ENCODE measurements at regions not wholly inside any gene's neighbourhood (a gene's known extent, or its start where the extent isn't known, plus 50 kb on each side); places are given as distances from the start of the nearest gene placed in this dataset.

DNA sequence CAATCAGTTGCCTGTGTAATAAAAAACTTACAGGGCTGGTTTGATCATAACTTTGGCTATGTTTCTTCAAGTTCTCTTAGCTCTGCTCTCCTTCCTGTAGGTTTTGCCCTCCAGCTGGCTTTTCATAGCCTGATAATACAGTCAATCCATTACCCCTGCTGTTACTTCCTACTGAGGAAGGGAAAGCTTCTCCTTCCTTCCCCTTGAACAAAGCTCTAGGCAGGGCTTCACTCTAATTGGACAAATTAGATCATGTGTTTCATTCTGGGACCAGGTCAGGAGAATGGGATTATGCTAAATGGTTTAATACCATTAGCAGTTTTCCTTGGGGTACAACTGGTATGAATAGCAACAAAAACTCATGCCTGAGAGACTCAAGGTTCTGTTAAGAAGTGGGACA is 106.8 kb upstream of the MCHR2 start:
- H2AFZ ChIP-seq (ENCODE audit: low read depth, low read length) = no peak overlapping the region
- no peak overlapping the region for H3K4me3 ChIP-seq (ENCODE audit: low read length)
- H3K79me2 ChIP-seq (replicated peaks; ENCODE audit: insufficient read depth, low read length) = no peaks in the 10 kb centered on the region
- H3K9me3 ChIP-seq (ENCODE audit: low read length) = no peaks in the 10 kb centered on the region
- H3K27ac ChIP-seq (ENCODE audit: low read length) = no peak overlapping the region
- no peak overlapping the region for H3K4me2 ChIP-seq (ENCODE audit: low read length)
- no peak overlapping the region for H3K9ac ChIP-seq (ENCODE audit: low read length)
- no peaks in the 10 kb centered on the region for H3K36me3 ChIP-seq (ENCODE audit: insufficient read depth, low read length)
- H3K27me3 ChIP-seq (ENCODE audit: insufficient read depth, low read depth, low read length) = no peaks in the 10 kb centered on the region
- no peaks in the 10 kb centered on the region for H3F3A ChIP-seq (ENCODE audit: insufficient read depth, low read length, poor library complexity, severe bottlenecking)
- no peaks in the 10 kb centered on the region for H4K20me1 ChIP-seq (ENCODE audit: insufficient read depth)
- H3K9me2 ChIP-seq (ENCODE audit: insufficient read depth, low read length) = no peaks in the 10 kb centered on the region
- no peak for TF ChIP-seq RAD21 (conservative IDR thresholded peaks at IDR 0.05)
- TF ChIP-seq, protein P1, sequence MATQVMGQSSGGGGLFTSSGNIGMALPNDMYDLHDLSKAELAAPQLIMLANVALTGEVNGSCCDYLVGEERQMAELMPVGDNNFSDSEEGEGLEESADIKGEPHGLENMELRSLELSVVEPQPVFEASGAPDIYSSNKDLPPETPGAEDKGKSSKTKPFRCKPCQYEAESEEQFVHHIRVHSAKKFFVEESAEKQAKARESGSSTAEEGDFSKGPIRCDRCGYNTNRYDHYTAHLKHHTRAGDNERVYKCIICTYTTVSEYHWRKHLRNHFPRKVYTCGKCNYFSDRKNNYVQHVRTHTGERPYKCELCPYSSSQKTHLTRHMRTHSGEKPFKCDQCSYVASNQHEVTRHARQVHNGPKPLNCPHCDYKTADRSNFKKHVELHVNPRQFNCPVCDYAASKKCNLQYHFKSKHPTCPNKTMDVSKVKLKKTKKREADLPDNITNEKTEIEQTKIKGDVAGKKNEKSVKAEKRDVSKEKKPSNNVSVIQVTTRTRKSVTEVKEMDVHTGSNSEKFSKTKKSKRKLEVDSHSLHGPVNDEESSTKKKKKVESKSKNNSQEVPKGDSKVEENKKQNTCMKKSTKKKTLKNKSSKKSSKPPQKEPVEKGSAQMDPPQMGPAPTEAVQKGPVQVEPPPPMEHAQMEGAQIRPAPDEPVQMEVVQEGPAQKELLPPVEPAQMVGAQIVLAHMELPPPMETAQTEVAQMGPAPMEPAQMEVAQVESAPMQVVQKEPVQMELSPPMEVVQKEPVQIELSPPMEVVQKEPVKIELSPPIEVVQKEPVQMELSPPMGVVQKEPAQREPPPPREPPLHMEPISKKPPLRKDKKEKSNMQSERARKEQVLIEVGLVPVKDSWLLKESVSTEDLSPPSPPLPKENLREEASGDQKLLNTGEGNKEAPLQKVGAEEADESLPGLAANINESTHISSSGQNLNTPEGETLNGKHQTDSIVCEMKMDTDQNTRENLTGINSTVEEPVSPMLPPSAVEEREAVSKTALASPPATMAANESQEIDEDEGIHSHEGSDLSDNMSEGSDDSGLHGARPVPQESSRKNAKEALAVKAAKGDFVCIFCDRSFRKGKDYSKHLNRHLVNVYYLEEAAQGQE (IDR thresholded peaks at IDR 0.05; ENCODE audit: borderline replicate concordance) = no peak

DNA sequence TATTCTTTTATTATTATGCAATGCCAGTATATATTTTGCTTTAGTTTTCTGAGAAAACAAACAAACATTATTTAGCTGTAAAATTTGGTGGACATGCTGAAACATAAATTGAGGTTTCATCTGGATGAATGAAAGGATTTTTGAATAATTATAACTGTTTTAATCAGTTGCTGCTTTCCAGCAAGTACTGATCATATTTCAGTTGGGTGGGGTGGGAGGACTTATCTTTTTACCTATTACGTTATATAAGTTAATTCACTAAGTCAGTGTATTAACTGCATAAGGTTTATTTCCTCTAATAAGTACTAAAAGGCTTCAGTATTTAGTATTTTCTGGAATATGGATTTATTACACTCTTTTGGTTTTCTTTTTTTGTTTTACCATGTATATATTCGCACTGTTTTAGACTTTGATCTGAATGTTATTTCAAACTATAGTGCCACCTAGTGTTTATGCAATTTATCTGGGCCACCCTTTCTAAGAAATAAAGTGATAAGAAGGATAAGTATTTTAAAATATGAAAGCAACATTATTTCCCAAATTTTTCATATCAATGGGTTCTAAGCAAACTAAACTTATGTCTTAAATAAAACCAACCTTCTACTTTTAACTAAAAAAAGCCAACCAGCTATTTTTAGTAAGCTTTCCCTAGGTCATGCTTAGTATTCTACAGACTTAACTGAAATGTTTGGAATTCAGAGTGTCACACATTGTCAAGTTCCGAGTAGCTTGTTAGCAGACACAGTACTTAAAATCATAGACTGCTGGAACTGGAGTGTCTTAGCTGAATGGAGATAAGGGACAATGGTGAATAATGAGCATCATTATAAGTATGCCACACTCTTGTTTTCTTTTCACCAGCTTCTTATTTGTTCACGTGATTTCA is 105.4 kb upstream of the MCHR2 start:
- no peaks in the 10 kb centered on the region for H3K79me2 ChIP-seq (replicated peaks; ENCODE audit: insufficient read depth, low read length)
- TF ChIP-seq RAD21 (conservative IDR thresholded peaks at IDR 0.05) (peak; percentile 78), TAF1 (IDR thresholded peaks at IDR 0.05; ENCODE audit: low read depth) (no peak), SMC3 (conservative IDR thresholded peaks at IDR 0.05; ENCODE audit: poor library complexity) (peak; percentile 84)
- TF ChIP-seq, protein P2, sequence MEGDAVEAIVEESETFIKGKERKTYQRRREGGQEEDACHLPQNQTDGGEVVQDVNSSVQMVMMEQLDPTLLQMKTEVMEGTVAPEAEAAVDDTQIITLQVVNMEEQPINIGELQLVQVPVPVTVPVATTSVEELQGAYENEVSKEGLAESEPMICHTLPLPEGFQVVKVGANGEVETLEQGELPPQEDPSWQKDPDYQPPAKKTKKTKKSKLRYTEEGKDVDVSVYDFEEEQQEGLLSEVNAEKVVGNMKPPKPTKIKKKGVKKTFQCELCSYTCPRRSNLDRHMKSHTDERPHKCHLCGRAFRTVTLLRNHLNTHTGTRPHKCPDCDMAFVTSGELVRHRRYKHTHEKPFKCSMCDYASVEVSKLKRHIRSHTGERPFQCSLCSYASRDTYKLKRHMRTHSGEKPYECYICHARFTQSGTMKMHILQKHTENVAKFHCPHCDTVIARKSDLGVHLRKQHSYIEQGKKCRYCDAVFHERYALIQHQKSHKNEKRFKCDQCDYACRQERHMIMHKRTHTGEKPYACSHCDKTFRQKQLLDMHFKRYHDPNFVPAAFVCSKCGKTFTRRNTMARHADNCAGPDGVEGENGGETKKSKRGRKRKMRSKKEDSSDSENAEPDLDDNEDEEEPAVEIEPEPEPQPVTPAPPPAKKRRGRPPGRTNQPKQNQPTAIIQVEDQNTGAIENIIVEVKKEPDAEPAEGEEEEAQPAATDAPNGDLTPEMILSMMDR (IDR thresholded peaks at IDR 0.05; ENCODE audit: poor library complexity, severe bottlenecking) = peak; percentile 73
- H3K36me3 ChIP-seq (ENCODE audit: insufficient read depth, low read length) = no peaks in the 10 kb centered on the region
- H3K27me3 ChIP-seq (ENCODE audit: insufficient read depth, low read depth, low read length) = no peaks in the 10 kb centered on the region
- no peak overlapping the region for H3K4me3 ChIP-seq (ENCODE audit: low read length)
- H3K9me2 ChIP-seq (ENCODE audit: insufficient read depth, low read length) = no peaks in the 10 kb centered on the region
- no peak overlapping the region for H3K4me2 ChIP-seq (ENCODE audit: low read length)
- H4K20me1 ChIP-seq (ENCODE audit: insufficient read depth) = no peaks in the 10 kb centered on the region
- no peak overlapping the region for H3K9ac ChIP-seq (ENCODE audit: low read length)
- H3F3A ChIP-seq (ENCODE audit: insufficient read depth, low read length, poor library complexity, severe bottlenecking) = no peaks in the 10 kb centered on the region
- H3K9me3 ChIP-seq (ENCODE audit: low read length) = no peaks in the 10 kb centered on the region
- H2AFZ ChIP-seq (ENCODE audit: low read depth, low read length) = no peak overlapping the region
- H3K27ac ChIP-seq (ENCODE audit: low read length) = no peak overlapping the region

DNA sequence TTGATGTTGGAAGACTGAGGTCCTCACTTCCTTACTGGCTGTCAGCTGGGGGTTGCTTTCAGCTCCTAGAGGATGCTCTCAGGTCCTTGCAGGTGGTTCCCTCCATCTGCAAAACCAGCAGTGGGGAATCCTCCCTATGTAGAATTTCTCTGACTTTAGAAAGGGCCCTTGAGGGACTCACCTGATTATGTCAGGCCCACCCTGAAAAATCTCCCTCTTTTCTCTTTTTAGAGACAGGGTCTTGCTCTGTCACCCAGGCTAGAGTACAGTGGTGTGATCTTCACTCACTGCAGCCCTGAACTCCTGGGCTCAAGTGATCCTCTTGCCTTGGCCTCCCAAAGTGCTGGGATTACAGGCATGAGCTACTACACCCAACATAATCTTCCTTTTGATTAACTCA is 102.9 kb upstream of the MCHR2 start:
- Histone ChIP-seq H3K27me3 (ENCODE audit: insufficient read depth, low read depth, low read length) (no peaks in the 10 kb centered on the region), H4K20me1 (ENCODE audit: insufficient read depth) (no peaks in the 10 kb centered on the region), H3K9ac (ENCODE audit: low read length) (no peak overlapping the region), H2AFZ (ENCODE audit: low read depth, low read length) (no peak overlapping the region), H3K9me3 (ENCODE audit: low read length) (no peaks in the 10 kb centered on the region), H3K27ac (ENCODE audit: low read length) (no peak overlapping the region), H3K9me2 (ENCODE audit: insufficient read depth, low read length) (no peaks in the 10 kb centered on the region), H3K4me3 (ENCODE audit: low read length) (no peak overlapping the region), H3F3A (ENCODE audit: insufficient read depth, low read length, poor library complexity, severe bottlenecking) (no peaks in the 10 kb centered on the region), H3K79me2 (replicated peaks; ENCODE audit: insufficient read depth, low read length) (no peaks in the 10 kb centered on the region), H3K36me3 (ENCODE audit: insufficient read depth, low read length) (no peaks in the 10 kb centered on the region), H3K4me2 (ENCODE audit: low read length) (no peak overlapping the region)
- TF ChIP-seq, protein P2 (IDR thresholded peaks at IDR 0.05; ENCODE audit: poor library complexity, severe bottlenecking) = no peak
- TF ChIP-seq TAF1 (IDR thresholded peaks at IDR 0.05; ENCODE audit: low read depth) (no peak), POLR2AphosphoS5 (IDR thresholded peaks at IDR 0.05) (no peak), SMC3 (conservative IDR thresholded peaks at IDR 0.05; ENCODE audit: poor library complexity) (no peak), MXI1 (conservative IDR thresholded peaks at IDR 0.05; ENCODE audit: poor library complexity, severe bottlenecking) (no peak), EP300 (conservative IDR thresholded peaks at IDR 0.05; ENCODE audit: poor library complexity, severe bottlenecking) (no peak), EZH2 (IDR thresholded peaks at IDR 0.05; ENCODE audit: borderline replicate concordance, insufficient read depth, low read length, poor library complexity, severe bottlenecking) (no peak), RAD21 (conservative IDR thresholded peaks at IDR 0.05) (no peak)
- TF ChIP-seq, protein P1 (IDR thresholded peaks at IDR 0.05; ENCODE audit: borderline replicate concordance) = no peak
